WTC11 (cell line): ENCODE measurements at regions not wholly inside any gene's neighbourhood (a gene's known extent, or its start where the extent isn't known, plus 50 kb on each side); places are given as distances from the start of the nearest gene placed in this dataset.
"Not testable (repeated sequence)": the region's sequence is repeated elsewhere in the genome, so short reads cannot be mapped to it uniquely, and the experiment has no call there.

ENCODE experiments used
- ATF2 ChIP-seq: sonication (generic); formaldehyde crosslinking; IDR thresholded peaks from 2 replicates; pipeline ENCODE4 v1.8.1; 2022; ENCODE audit warnings: low read depth, missing genetic modification reagents, borderline replicate concordance
- ELF4 ChIP-seq: sonication (generic); formaldehyde crosslinking; IDR thresholded peaks from 2 replicates; pipeline ENCODE4 v1.8.1; 2022; ENCODE audit warnings: low read depth, mild to moderate bottlenecking, moderate library complexity, missing genetic modification reagents
- FOXJ3 ChIP-seq: sonication (generic); formaldehyde crosslinking; IDR thresholded peaks from 2 replicates; pipeline ENCODE4 v1.9.0; 2021; ENCODE audit warnings: missing genetic modification reagents, mild to moderate bottlenecking, borderline replicate concordance
- JUN ChIP-seq: sonication (generic); formaldehyde crosslinking; IDR thresholded peaks from 2 replicates; pipeline ENCODE4 v1.8.0; 2023; ENCODE audit warnings: mild to moderate bottlenecking, missing genetic modification reagents
- SMAD3 ChIP-seq: sonication (generic); formaldehyde crosslinking; IDR thresholded peaks from 2 replicates; pipeline ENCODE4 v1.8.0; 2022; ENCODE audit warnings: missing genetic modification reagents, mild to moderate bottlenecking, borderline replicate concordance
- ZNF263 ChIP-seq: sonication (generic); formaldehyde crosslinking; IDR thresholded peaks from 2 replicates; pipeline ENCODE4 v1.8.1; 2022; ENCODE audit warnings: low read depth, mild to moderate bottlenecking, moderate library complexity, missing genetic modification reagents
- TF ChIP-seq, protein P1 (sequence below): fragments of 200-600 bp; IDR thresholded peaks from 2 replicates; pipeline ENCODE4 v1.8.0; 2022; ENCODE audit warnings: antibody characterized with exemption
- TF ChIP-seq, protein P2 (sequence below): sonication (generic); formaldehyde crosslinking; IDR thresholded peaks from 2 replicates; pipeline ENCODE4 v1.8.0; 2022; ENCODE audit warnings: mild to moderate bottlenecking, missing genetic modification reagents

GRCh38 chr16:5909556-5909955, 812.0 kb upstream of the EEF2KMT start:
- TF ChIP-seq, protein P1, sequence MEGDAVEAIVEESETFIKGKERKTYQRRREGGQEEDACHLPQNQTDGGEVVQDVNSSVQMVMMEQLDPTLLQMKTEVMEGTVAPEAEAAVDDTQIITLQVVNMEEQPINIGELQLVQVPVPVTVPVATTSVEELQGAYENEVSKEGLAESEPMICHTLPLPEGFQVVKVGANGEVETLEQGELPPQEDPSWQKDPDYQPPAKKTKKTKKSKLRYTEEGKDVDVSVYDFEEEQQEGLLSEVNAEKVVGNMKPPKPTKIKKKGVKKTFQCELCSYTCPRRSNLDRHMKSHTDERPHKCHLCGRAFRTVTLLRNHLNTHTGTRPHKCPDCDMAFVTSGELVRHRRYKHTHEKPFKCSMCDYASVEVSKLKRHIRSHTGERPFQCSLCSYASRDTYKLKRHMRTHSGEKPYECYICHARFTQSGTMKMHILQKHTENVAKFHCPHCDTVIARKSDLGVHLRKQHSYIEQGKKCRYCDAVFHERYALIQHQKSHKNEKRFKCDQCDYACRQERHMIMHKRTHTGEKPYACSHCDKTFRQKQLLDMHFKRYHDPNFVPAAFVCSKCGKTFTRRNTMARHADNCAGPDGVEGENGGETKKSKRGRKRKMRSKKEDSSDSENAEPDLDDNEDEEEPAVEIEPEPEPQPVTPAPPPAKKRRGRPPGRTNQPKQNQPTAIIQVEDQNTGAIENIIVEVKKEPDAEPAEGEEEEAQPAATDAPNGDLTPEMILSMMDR, result not testable (repeated sequence)
- TF ChIP-seq SMAD3 (CRISPR knock-in tag); ELF4; FOXJ3 (CRISPR knock-in tag); ZNF263; ATF2 (CRISPR knock-in tag); JUN: not testable (repeated sequence)
- TF ChIP-seq, protein P2, sequence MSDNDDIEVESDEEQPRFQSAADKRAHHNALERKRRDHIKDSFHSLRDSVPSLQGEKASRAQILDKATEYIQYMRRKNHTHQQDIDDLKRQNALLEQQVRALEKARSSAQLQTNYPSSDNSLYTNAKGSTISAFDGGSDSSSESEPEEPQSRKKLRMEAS (CRISPR knock-in tag), result not testable (repeated sequence)
